Hematopoietic multipotent progenitor cell (in vitro differentiated cells): ENCODE measurements at regions not wholly inside any gene's neighbourhood (a gene's known extent, or its start where the extent isn't known, plus 50 kb on each side); places are given as distances from the start of the nearest gene placed in this dataset.
"Not testable (repeated sequence)": the region's sequence is repeated elsewhere in the genome, so short reads cannot be mapped to it uniquely, and the experiment has no call there.

Experiments
- DNase-seq, 3 donors: peaks; one replicate each; pipeline ENCODE4 v3.0.0-alpha.2; 2011 to 2015; ENCODE audit warnings: low read depth in 2 of 3, low spot score in 2 of 3

DNA sequence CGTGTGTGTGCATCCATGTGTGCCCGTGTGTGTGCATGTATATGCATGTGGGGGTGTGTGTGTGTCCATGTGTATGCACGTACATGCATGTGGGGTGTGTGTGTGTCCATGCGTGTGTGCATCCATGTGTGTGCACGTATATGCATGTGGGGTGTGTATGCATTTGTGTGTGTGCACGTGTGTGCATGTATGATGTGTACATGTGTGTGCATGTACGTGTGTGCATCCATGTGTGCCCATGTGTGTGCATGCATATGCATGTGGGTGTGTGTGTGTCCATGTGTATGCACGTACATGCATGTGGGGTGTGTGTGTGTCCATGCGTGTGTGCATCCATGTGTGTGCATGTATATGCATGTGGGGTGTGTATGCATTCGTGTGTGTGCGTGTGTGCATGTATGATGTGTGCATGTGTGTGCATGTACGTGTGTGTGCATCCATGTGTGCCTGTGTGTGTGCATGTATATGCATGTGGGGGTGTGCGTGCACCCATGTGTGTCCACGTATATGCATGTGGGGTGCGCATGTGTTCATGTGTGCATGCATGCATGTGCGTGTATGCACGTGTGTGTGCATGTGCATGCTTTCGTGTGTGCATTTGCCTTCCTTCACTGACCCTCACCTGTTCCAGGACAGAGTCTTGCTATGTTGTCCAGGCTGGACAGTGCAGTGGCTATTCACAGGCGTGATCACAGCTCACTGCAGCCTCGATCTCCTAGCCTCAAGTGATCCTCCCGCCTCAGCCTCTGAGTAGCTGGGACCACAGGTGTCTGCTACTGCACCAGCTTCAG is 129.6 kb upstream of the TNRC6C start:
- DNase-seq = no peak

DNA sequence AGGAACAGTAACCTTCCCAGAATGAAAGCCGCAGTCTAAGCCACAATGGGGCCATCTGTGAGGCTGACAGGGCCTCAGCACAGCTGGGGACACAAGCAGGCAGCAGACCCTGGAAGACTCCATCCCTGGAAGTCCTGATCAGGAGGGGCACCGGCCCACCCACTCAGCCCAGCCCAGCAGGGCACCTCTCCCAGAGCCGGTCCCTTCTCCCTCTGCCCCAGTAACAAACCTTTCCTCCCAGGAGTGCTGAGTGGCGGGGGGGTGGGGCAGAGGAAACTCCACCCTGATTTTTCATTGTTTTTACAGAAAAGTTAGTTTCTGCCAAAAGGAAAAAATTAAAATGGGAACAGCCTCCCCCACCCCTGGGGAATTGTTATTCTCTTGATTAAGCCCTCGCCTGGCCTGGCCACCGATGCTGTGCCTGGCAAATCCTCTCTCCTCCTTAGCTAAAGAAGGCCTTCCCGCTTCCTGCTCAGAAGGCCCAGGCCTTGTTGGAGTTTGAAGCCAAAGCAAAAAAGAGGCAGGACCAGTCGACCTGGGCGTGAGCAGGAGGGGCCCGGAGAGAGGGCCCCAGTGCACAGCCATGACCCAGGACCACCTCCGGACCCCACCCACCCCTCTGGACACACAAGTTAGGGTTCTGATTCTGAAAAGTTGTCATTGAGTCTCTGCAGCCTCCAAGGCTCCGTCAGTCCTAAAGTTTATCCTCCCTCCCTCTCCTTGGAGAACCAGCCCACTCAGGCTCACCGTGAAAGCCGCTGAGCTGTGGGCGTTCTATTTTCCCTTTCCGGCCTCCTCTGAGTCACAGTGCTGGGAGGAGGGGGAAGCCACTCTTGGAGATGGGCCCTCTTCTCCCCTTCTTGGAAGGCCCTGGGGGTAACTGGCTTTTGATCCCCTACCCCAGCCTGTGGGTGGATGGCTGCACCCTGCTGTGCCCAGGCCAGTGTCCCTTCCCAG is 128.4 kb upstream of the TNRC6C start:
- peak in 1 of 3 donors; percentile 34 for DNase-seq

DNA sequence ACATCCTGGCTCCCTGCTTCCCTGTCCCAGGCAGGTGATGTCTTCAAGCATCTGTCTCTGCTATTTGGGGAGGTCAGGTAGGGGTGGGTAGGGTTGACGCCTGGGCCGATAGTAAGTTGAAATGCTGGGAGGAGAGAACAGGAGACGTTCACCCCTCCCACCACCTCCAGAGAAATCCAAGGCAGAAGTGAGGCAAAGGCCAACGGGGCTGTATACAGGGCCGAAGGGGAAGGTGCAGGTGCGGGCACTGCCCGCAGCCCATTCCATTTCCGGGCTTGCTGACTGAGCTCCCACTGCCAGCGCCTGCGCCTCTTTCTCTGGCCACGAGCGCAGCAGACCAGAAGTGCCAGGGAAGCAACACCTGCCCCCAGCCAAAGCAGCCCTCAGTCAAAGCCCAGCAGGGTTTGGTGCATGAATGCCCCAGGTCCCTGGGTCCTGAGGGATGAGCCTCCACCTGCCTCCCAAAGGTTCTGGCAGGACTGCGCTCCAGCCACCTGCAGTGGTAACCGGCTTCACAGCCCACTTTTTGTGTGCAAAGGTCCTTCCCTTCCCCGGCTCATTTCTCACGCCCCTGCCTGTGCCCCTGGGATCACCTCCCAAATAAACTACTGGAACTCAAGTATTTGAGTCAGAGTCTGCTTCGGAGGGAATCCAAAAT is 127.6 kb upstream of the TNRC6C start:
- DNase-seq = no peak

DNA sequence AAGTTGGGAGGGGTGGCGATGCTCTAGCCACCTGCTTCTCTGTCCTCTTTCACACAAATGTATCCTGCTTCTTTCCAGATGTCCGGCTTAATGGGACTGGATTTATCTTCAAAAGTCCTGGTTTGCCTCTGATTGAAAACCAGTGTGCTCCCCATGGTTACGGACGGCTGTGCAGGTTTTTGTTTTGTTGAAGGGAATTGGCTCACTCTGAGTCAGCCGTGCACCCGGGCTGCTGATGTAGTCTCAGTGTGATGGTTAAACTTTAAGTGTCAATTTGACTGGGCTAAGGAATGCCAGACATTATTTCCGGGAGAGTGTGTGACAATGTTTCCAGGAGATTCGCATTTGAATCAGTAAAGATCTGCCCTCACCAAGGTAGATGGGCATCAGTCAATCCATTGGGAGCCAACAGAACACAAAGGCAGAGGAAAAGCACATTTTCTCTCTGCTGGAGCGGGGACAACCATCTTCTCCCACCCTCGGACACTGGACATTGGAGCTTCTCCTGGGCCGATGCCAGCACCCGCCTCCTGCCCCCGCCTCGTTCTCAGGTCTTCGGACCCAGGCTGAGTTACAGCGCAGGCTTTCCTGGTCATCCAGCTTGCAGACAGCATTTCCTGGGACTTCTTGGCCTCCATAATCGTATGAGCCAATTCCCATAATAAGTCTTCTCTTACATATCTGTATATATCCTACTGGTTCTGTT is 126.9 kb upstream of the TNRC6C start:
- DNase-seq = no peak

DNA sequence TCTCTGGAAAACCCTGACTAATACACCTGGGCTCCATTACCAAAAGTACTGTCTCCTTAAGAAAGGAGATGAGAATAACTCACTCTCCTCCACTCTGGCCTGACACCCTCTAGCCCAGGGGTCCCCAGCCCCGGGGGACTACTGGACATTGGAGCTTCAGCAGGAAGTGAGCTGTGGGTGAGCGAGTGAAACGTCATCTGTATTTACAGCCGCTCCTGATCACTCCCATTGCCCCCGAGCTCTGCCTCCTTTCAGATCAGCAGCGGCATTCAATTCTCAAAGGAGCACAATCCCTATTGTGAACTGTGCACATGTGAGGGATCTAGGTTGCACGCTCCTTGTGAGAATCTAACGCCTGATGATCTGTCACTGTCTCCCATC is 126.3 kb upstream of the TNRC6C start:
- DNase-seq = no peak

DNA sequence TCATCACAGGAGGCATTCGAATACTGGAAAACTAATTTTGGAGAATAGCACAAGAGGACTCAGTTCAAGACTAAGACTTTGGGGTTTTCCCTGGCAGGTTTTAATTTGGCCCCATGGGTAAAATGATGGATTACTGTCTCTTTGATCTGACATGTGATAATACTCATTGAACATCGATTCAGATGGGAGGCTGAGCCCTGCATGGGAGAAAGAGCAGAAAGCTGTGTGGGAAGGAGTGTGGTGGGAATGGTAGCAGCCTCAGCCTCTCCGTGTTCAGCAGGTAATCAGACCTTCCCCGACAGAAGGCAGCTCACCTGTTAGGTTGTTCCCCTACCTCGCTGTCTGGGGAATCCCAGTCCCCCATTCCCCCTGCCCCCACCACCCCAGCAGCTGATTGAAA is 124.7 kb upstream of the TNRC6C start:
- DNase-seq = no peak

DNA sequence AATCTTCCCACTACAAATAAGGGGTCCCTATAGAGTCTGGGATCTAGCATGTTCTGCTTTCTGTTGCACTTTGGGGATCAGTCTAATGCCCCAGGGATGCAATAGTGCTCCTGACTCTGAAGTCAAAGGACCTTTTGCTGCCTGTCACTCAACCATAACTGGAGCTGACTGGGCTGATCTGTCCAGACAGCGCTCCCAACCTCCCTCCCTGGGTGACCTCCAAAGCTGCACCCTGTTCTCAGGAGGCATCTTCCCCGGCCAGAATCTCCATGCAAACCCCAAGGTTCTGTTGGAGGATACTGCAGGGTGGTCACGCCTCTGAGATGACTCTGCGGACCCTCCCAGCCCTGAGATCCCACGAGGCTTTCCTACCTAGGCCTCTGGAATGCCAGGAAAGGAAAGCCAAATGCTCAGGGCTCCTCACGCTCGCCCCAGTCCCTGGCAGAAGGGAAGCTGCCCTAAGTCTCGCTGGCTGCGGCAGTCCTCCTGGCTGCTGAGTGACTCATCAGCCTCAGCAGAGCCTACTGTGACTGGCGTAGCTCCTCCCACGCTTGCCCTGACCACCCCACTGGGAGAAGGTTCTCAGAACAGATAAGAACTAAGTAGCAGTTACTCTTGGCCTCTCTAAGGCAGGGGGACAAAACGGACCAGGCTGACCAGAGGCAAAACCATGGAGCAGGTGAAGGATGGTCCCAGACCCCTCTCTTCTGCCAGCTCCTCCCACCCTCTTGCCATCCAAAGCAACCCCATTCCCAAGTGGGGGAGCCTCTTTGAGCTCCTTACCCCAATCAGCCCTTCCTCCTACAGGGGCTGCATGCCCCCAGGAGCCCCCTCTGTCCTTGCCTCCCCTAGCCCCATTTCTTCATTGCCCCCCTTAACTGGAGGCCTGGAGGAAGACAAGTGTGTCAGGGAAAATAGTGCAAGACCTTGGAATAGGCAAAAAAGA is 124.1 kb upstream of the TNRC6C start:
- peak in 2 of 3 donors; percentile 81 to 86 for DNase-seq

DNA sequence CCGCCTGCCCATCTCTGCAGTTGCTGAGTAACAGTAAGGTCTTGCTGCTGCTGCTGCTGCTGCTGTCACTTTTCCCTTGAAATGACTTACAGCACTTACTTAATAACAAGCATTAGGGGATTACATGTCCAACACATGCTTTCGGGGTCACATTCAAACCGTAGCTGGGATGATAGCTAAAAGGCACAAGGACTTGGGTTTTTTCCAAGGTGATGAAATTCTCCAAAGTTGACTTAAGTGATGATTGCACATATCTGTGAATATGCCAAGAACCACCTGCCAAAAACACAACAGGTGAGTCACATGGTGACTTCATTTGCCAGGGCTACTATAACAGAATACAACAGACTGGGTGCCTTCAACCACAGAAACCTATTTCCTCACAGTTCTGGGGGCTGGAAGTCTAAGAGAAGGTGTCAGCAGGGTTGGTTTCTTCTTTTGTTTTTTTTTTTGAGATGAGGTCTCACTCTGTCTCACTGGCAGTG is 121.9 kb upstream of the TNRC6C start:
- DNase-seq = no peak

DNA sequence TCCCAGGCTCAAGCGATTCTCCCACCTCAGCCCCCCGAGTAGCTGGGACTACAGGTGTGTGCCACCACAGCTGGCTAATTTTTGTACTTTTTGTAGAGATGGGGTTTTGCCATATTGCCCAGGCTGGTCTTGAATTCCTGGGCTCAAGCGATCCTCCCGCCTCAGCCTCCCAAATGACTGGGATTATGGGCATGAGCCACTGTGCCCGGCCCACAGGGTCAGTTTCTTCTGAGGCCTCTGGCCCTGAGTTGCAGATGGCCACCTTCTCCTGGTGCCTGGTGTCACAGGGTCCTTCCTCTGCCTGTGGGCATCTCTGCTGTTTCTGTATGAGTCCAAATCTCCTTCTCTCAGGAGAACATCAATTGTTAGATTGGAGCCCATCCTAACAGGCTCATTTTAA is 121.4 kb upstream of the TNRC6C start:
- DNase-seq = not testable (repeated sequence)

DNA sequence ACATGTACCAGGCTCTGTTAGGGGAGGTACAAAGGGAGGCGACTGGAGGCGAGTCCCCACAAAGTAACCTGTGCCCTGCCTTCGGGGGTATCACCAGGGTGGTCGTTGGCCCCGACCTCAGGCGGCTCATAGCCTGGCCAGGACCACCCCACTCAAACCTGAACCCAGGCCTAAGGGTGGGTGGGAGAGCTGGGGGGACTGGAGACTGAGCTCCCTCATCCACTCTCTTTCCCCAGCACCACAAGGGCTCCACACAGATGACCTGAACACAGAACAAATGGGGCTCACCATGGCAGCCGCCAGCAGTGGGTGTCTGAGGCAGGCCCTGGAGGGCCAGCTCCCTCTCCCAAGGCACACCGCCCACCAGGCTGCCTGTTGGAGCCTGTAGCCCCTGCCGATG is 120.6 kb upstream of the TNRC6C start:
- DNase-seq = no peak

DNA sequence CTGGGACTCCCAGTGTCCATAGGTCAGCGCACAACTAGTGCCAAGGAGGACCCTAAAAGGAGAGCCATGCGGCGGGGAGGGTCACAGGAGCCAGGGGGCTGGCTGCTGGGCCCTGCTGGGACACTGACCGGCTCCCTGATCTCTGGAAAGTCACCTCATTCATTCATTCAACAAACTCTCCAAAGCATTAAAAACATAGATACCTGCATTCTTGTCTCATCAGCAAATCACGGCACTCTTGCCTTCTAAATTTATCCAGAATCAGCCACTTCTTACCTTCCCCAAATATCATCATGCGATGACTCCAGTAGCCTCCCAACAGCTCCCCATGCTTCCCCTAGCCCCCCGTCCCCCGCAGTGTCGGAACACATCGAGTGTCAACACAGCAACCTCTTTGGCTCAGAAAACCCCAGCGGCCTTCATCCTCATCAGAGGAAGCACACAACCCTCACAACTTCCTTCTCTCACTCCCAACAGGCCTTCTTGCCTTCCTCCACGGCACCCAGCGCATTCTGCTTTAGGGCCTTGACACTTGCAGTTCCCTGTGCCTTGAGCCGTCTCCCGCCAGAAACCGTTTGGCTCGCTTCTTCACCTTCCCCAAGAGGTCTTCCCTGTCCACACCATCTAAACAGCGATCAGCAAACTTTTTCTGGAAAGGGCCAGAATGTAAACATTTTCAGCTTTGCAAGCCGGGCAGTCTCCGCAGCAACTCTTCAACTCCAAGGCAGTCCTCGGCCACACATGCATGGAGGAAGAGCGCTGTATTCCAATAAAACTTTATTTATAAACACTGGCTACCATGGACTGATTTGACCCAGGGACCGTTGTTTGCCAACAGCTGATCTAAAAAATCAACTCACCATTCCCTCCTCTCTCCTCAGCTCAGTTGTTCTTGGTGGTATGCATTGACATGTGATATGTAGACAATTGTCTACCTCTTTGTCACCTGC is 119.5 kb upstream of the TNRC6C start:
- peak in 1 of 3 donors; percentile 51 for DNase-seq

DNA sequence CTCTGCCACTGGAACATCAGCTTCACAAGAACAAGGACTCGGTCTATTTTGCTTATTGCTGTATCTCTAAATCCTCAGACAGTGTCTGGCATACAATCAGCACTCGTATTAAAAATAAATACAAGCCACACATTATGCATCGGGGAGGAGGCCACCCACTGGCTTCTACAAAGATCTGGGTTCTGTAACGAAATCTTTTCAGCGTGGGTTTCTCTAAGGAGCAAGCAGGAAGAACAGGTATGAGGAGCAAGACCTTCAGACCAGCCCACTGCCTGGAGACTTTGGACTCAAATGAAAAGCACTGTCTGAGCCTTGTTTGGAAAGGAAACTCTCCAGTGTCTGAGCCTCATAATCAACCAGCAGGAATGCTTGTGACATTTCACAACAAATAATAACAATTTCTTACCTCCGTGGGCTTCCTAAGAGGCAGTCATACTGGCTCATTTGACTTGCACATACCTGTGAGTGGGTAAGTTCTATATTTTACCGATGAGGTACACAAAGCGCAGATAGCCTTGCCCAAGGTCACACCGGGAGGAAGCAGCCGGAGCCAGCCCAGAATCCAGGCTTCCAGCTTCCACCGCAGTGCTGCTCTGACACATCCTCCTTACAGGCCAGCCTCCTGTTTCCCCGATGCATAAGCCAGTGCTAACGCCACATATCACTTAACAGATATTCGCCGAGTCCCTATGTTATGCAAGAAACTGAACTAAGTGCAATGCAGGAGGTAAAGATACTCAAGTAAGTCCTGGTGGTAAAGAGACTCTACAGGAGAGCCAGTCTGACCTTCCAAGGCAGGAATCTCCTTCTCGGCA is 118.6 kb upstream of the TNRC6C start:
- DNase-seq = no peak

DNA sequence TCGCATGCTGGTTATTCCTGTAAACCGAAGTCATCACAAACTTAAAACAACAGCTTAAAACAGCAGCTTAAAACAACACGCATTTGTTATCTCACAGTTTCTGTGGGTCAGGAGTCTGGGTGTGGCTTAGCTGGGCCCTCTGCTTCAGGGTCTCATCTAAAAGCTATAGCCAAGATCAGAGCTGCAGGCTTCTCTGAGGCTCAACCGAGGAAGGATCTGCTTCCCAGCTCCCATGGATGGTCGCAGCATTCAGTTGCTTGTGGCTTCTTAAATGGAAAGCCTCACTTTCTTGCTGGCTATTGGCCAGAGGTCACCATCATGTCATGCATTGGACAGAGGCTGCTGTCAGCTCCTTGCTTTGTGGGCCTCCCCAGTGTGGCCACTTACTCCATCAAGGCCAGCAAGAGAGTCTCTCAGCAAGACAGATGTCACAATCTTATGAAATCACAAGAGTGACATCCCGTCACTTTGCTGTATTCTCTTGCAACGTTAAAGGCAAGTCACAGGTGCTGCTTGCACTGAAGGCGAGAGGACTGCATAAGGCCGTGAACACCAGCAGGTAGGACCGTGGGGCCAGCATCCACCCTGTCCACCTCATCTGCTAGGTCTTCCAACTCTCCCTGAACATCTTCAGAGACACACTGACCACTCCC is 117.9 kb upstream of the TNRC6C start:
- no peak for DNase-seq

DNA sequence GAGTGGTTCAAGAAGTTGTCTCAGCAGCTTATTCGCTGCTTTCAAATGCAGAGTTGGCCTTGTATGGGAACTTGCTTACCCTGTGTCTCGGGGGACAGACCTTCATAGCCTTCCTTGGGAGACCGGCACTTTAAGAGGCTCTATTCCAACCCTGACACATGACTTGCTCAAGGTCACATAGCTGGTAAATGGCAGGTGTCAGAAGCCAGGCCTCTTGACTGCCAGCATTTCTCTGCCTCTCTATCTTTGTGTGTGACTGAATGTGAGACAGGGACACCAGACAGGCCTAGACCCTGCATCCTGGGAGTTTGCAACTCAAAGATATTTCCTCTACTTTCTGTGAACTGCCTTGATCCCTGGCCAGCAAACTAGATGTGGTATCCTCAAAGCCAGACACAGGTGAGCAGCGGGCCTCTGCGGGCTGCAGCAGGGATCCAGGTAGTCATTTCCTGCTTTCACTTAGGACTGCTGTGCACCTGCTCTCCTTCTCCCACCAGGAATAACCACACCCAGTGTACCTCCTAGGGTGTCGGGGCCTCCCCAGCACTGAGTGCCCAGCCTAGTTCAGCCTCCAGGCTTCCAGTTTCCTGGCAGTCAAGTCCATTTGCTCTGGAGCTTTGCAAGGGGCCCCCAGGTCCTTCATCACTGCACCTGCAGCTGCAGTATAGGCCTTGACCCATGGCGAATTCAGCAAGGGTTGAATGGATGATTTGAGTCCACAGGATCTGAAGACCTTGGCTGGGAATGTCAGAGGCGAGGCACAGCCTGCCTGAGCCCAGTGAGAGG is 116.6 kb upstream of the TNRC6C start:
- DNase-seq = no peak

DNA sequence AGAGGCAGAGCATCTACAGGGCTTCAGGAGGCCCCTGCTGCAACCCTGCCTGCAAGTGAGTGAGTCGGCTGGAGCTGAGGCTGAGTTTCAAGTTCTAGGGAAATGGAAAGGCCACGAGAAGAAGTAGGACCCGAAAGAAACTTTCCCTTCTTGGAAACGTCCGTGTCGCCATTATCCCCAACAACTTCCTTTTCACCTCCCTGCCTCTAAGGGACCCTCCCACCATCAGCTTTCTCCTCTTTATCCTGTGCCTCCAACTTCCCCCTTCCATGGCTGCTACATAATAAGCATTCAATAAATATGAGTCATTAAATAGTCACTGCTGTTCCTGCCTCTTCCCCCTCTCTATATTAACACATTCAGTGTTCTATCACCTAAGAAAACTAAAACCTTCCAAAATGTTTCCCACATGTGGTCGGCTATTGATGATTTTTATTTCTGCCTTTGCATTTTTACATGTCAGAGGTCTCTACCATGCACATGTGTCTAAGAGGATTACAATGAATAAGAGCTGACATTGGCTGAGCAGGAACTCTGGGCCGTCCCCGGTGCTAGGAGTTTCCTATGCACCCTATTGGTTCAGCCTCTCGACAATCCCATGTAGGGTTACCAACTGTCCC is 115.9 kb upstream of the TNRC6C start:
- peak in 2 of 3 donors; percentile 43 to 58 for DNase-seq
